ENCODE measurements at regions not wholly inside any gene's neighbourhood (a gene's known extent, or its start where the extent isn't known, plus 50 kb on each side); places are given as distances from the start of the nearest gene placed in this dataset.

- H3K4me1 Mint-ChIP-seq = peaks cover 0 to 8% (median 7%) of the 10 kb centered on the region in 3 donors
- peaks cover 0 to 5% (median 0%) of the 10 kb centered on the region in 7 donors for H3K9me3 Mint-ChIP-seq
- DNase-seq (no peak), ATAC-seq (ENCODE audit: low read depth in 2 of 2) (no peak)
- H3K27me3 Mint-ChIP-seq = peaks cover 11 to 36% (median 34%) of the 10 kb centered on the region in 3 donors
- no peak overlapping the region for H3K27ac Mint-ChIP-seq
- H3K36me3 Mint-ChIP-seq = no peaks in the 10 kb centered on the region
- no peak overlapping the region for H3K4me3 Mint-ChIP-seq
Measured at GRCh38 chr1:38541223-38541622, 318.3 kb downstream of the RRAGC start.

GRCh38 chr1:38539931-38540330 lies 319.6 kb downstream of the RRAGC start:
- Mint-ChIP-seq H3K27me3 (peaks cover 8 to 45% (median 34%) of the 10 kb centered on the region in 3 donors), H3K9me3 (peaks cover 0 to 5% (median 0%) of the 10 kb centered on the region in 7 donors), H3K4me3 (no peak overlapping the region), H3K4me1 (peaks cover 0 to 8% (median 7%) of the 10 kb centered on the region in 3 donors), H3K27ac (no peak overlapping the region), H3K36me3 (no peaks in the 10 kb centered on the region)
- ATAC-seq (ENCODE audit: low read depth in 2 of 2) (no peak), DNase-seq (no peak)

DNA sequence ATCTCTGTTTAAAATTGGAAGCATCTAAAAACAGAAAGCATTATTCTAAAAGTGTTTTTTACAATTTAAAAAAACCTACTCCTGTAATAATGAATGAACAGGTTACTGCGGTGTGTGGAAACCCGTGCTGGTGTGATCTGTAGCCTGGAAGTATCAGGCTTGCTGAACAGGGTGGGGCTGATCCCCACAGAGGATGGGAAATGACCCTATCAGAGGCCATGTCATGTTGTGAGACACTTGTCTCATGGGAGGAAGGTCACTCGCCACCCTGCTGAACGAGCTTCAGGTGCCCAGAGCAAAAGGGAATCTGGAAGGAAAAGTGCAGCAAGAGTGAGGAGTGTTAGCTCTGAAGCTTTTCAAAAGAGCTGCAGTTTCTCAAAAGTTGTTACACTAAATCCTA lies 320.7 kb downstream of the RRAGC start:
- H3K36me3 Mint-ChIP-seq = no peaks in the 10 kb centered on the region
- H3K27me3 Mint-ChIP-seq = peaks cover 11 to 41% (median 34%) of the 10 kb centered on the region in 3 donors
- peaks cover 0 to 8% (median 7%) of the 10 kb centered on the region in 3 donors for H3K4me1 Mint-ChIP-seq
- peak overlapping the region in 1 of 6 donors; percentile 51 for H3K27ac Mint-ChIP-seq
- no peak for DNase-seq
- H3K4me3 Mint-ChIP-seq = no peak overlapping the region
- ATAC-seq (ENCODE audit: low read depth in 2 of 2) = no peak
- H3K9me3 Mint-ChIP-seq = peaks cover 0 to 3% (median 0%) of the 10 kb centered on the region in 7 donors

DNA sequence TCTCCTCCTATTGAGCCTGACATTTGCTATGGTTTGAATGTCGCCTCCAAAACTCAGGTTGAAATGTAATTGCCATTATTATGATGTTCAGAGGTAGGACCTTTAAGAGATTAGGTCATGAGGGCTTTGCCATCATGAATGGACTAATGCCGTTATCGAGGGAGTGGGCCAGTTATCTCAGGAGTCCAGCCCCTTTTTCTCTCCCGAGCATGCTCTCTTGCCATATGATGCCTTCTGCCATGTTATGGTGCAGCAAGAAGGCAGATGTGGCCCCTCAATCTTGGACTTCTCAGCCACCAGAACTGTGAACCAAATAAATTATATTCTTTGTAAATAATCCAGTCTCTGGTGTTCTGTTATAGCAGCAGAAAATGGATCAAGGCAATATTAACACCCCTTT lies 323.5 kb downstream of the RRAGC start:
- H3K4me1 Mint-ChIP-seq = peaks cover 0 to 8% (median 7%) of the 10 kb centered on the region in 3 donors
- H3K27ac Mint-ChIP-seq = no peak overlapping the region
- H3K4me3 Mint-ChIP-seq = no peak overlapping the region
- no peaks in the 10 kb centered on the region for H3K36me3 Mint-ChIP-seq
- H3K27me3 Mint-ChIP-seq = peaks cover 11 to 34% (median 26%) of the 10 kb centered on the region in 3 donors
- DNase-seq (no peak), ATAC-seq (ENCODE audit: low read depth in 2 of 2) (no peak)
- no peaks in the 10 kb centered on the region for H3K9me3 Mint-ChIP-seq

GRCh38 chr1:38534473-38534823 lies 325.1 kb downstream of the RRAGC start:
- H3K27me3 Mint-ChIP-seq = peaks cover 11 to 32% (median 15%) of the 10 kb centered on the region in 3 donors
- ATAC-seq (ENCODE audit: low read depth in 2 of 2) (no peak), DNase-seq (no peak)
- H3K9me3 Mint-ChIP-seq = no peaks in the 10 kb centered on the region
- no peak overlapping the region for H3K27ac Mint-ChIP-seq
- no peaks in the 10 kb centered on the region for H3K4me1 Mint-ChIP-seq
- no peaks in the 10 kb centered on the region for H3K36me3 Mint-ChIP-seq
- no peak overlapping the region for H3K4me3 Mint-ChIP-seq

DNA sequence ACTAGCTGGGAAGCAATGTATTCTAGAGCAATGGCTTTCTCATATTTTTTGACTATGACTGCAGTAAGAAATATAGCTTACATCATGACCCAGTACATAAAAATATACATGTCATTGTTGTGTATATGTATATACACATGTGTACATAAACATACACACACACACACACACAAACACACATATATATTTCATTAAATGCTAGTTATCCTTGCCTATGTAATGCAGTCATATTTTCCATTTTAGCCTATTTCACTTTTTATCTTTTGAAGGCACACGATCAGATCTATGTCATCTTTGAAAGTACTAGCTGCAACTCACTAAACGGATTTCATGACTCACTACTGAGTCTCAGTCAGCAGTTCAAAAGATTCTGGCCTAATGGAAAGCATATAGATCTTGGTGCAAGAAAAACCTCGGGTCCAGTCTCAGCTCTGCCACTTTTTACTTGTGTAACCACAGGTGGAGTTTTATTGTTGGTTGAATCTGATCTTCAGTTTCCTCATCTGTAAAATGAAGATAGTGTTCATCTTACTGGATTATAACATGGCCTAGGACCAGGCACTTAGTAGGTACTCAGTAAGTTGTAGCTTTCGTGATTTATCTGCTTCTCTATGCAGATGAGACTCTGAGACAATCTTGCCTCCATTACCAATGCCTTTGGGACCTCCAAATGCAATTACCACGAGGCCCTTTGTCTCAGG lies 325.6 kb downstream of the RRAGC start:
- Mint-ChIP-seq H3K9me3 (no peaks in the 10 kb centered on the region), H3K27ac (no peak overlapping the region), H3K27me3 (peaks cover 11 to 32% (median 15%) of the 10 kb centered on the region in 3 donors), H3K4me1 (no peaks in the 10 kb centered on the region), H3K4me3 (no peak overlapping the region), H3K36me3 (no peaks in the 10 kb centered on the region)
- DNase-seq (no peak), ATAC-seq (ENCODE audit: low read depth in 2 of 2) (no peak)

DNA sequence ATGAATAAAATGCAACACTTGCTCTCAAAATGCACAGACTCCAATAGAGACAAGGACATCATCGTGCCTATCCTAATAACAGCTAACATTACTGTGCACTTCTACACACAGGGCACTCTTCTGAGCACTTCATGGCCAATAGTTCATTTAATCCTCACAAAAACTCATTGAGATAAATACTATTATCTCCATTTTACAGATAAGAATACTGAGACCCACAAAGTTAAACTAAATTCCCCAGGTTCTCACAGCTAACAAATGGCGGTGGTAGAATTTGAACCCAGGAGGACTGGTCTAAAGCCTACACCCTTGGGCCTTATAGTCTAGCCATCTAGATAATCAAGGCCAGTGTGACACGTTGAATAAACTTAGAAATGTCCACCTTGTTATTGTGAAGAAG lies 328.6 kb downstream of the RRAGC start:
- Mint-ChIP-seq H3K4me3 (no peak overlapping the region), H3K9me3 (no peaks in the 10 kb centered on the region), H3K36me3 (no peaks in the 10 kb centered on the region), H3K27me3 (peaks cover 0 to 28% (median 15%) of the 10 kb centered on the region in 3 donors), H3K4me1 (peaks cover 11 to 19% (median 12%) of the 10 kb centered on the region in 3 donors), H3K27ac (no peak overlapping the region)
- no peak for DNase-seq
- ATAC-seq (ENCODE audit: low read depth in 2 of 2) = no peak

DNA sequence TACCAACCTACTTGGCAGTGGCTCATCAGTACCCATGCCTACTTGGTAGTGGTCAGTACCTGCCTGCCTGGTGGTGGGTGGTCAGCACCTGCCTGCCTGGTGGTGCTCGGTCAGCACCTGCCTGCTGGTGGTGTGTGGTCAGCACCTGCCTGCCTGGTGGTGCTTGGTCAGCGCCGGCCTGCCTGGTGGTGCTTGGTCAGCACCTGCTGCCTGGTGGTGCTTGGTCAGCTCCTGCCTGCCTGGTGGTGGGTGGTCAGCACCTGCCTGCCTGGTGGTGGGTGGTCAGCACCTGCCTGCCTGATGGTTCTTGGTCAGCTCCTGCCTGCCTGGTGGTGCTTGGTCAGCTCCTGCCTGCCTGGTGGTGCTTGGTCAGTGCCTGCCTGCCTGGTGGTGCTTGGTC lies 329.6 kb downstream of the RRAGC start:
- Mint-ChIP-seq H3K4me3 (no peak overlapping the region), H3K4me1 (peaks cover 11 to 19% (median 12%) of the 10 kb centered on the region in 3 donors), H3K36me3 (no peaks in the 10 kb centered on the region), H3K9me3 (no peaks in the 10 kb centered on the region), H3K27ac (no peak overlapping the region), H3K27me3 (peaks cover 0 to 20% (median 18%) of the 10 kb centered on the region in 3 donors)
- DNase-seq = no peak
- no peak for ATAC-seq (ENCODE audit: low read depth in 2 of 2)

DNA sequence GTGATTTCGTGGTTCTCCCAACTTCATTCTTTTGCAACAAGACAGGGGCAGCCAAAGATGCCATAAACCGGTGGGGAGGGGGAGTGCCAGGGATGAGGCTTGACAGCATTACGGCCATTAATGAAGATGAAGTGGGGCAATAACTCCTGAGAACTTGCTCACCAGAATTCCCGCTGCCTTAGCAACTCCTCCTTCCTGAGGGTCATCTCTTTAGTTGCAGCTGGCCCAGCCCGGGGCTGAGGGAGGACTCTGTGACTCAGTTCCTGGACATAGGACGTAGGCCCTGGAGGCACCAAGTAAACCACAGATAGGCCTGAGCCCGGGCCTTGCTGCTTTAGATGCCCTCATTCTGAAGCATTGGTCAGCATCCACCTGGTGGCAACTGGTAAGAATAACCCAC lies 330.2 kb downstream of the RRAGC start:
- no peaks in the 10 kb centered on the region for H3K9me3 Mint-ChIP-seq
- no peaks in the 10 kb centered on the region for H3K36me3 Mint-ChIP-seq
- H3K4me1 Mint-ChIP-seq = peaks cover 11 to 19% (median 12%) of the 10 kb centered on the region in 3 donors
- DNase-seq (no peak), ATAC-seq (ENCODE audit: low read depth in 2 of 2) (no peak)
- H3K27me3 Mint-ChIP-seq = peaks cover 0 to 22% (median 20%) of the 10 kb centered on the region in 3 donors
- H3K27ac Mint-ChIP-seq = no peak overlapping the region
- H3K4me3 Mint-ChIP-seq = no peak overlapping the region

DNA sequence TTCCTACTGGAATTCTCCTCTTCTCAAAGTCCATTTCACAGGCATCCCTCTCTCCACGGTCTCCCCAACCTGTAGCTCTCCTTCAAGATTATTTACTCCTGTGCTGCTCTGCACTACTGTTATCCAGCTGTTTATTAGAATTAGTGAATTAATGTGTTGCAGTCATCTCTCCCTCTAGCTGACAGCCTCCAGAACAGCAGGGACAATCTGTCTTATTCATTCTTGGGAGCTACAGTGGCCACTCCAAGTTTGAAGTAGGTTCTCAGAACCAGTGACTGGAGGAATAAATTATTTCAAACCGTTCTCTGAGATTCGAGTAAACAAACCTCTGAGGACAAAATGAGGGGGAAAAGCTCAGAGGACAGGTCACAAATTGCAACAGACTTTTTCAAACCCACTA lies 330.9 kb downstream of the RRAGC start:
- no peaks in the 10 kb centered on the region for H3K36me3 Mint-ChIP-seq
- peak overlapping the region in 1 of 6 donors; percentile 2 for H3K27ac Mint-ChIP-seq
- H3K9me3 Mint-ChIP-seq = peaks cover 0 to under 1% (median 0%) of the 10 kb centered on the region in 7 donors
- DNase-seq (no peak), ATAC-seq (ENCODE audit: low read depth in 2 of 2) (no peak)
- peak overlapping the region in 1 of 8 donors; percentile 9 for H3K4me3 Mint-ChIP-seq
- H3K27me3 Mint-ChIP-seq = peaks cover 4 to 29% (median 17%) of the 10 kb centered on the region in 3 donors
- peaks cover 11 to 19% (median 12%) of the 10 kb centered on the region in 3 donors for H3K4me1 Mint-ChIP-seq

- H3K9me3 Mint-ChIP-seq = peaks cover 0 to 4% (median 0%) of the 10 kb centered on the region in 7 donors
- peak overlapping the region in 5 of 6 donors; percentile 46 to 91 (median 57) for H3K27ac Mint-ChIP-seq
- peaks cover 13 to 32% (median 22%) of the 10 kb centered on the region in 3 donors for H3K27me3 Mint-ChIP-seq
- peak; percentile 49 for DNase-seq
- ATAC-seq (ENCODE audit: low read depth in 2 of 2) = peak; percentile 86 to 90
- peaks cover 11 to 19% (median 12%) of the 10 kb centered on the region in 3 donors for H3K4me1 Mint-ChIP-seq
- H3K4me3 Mint-ChIP-seq = peak overlapping the region in 7 of 8 donors; percentile 36 to 81 (median 62)
- no peaks in the 10 kb centered on the region for H3K36me3 Mint-ChIP-seq
Measured at GRCh38 chr1:38527373-38527966, 332.1 kb downstream of the RRAGC start.

DNA sequence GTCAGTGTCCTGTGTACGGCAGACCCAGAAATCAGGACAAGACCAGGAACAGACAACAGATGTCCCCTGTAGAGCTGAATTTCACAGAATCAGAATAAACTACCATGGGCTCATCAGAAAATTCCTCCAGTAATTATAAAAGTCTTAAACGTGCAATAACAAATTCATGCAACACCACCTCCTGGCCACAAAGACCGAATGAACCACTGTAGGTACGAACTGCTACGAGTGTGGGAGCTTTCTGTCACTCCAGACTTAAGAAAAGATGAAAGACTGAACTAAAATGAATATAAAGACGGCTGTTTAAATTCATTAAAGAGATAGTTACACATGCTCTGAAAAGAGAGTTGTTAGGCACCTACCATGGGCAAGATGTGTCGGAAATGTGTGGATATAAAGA lies 333.5 kb downstream of the RRAGC start:
- DNase-seq = no peak
- H3K9me3 Mint-ChIP-seq = peaks cover 0 to 4% (median 0%) of the 10 kb centered on the region in 7 donors
- no peak overlapping the region for H3K4me3 Mint-ChIP-seq
- peaks cover 13 to 31% (median 27%) of the 10 kb centered on the region in 3 donors for H3K27me3 Mint-ChIP-seq
- H3K4me1 Mint-ChIP-seq = peaks cover 11 to 19% (median 12%) of the 10 kb centered on the region in 3 donors
- no peaks in the 10 kb centered on the region for H3K36me3 Mint-ChIP-seq
- ATAC-seq (ENCODE audit: low read depth in 2 of 2) = no peak
- peak overlapping the region in 1 of 6 donors; percentile 8 for H3K27ac Mint-ChIP-seq

- Mint-ChIP-seq H3K36me3 (no peaks in the 10 kb centered on the region), H3K4me3 (no peak overlapping the region), H3K4me1 (peaks cover 11 to 19% (median 12%) of the 10 kb centered on the region in 3 donors), H3K27ac (no peak overlapping the region), H3K9me3 (peaks cover 0 to 4% (median 0%) of the 10 kb centered on the region in 7 donors), H3K27me3 (peaks cover 13 to 31% (median 27%) of the 10 kb centered on the region in 3 donors)
- DNase-seq = no peak
- ATAC-seq (ENCODE audit: low read depth in 2 of 2) = no peak
Measured at GRCh38 chr1:38525343-38526043, 334.1 kb downstream of the RRAGC start.

Data from naive B cell (primary cell).